HG03097 (cell line): ENCODE measurements at regions not wholly inside any gene's neighbourhood (a gene's known extent, or its start where the extent isn't known, plus 50 kb on each side); places are given as distances from the start of the nearest gene placed in this dataset.
"Not testable (repeated sequence)": the region's sequence is repeated elsewhere in the genome, so short reads cannot be mapped to it uniquely, and the experiment has no call there.

Source experiments
- ATAC-seq: cut with Tn5 transposase; IDR thresholded peaks from one replicate; pipeline ENCODE4 v1.9.1; 2021; ENCODE audit not compliant: unreplicated experiment, low FRiP score

DNA sequence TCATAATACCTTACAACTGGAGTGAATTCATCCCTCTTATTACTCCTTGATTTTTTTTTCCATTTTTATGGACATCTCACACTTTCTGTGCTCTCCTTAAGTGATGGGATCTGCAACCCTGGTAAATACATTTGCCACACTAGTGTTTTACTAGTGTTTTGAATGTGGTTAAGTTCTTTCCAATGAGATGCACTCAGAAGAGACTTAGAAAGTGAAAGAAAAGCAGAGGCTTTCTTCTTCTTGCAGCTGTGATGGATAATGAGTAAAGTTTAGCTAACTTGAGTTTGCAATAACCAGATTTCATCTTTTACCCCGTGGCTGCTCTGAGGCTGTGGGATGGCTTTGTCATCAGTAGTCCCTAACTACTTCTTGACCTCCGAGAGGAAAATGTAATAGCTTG, 1248.4 kb downstream of the NSUN3 start:
- ATAC-seq, result no peak

DNA sequence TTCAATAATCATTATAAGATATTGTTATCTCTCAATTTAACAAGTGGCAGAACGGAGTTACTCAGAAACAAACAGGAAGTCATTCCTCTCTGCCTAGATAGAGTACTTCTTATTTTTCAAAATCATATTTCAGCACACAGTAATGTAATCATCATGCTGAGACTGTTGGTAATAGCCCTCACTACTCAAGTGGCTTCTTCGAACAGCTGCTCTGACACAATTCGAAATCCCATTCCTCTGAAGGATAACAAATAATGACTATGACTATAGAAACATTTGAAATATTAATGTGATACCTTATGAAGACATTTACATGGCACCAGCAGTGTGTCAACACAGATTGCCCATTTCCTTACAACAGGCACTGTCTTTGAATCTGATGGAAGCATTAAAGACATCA, 1249.8 kb downstream of the NSUN3 start:
- ATAC-seq, result no peak

DNA sequence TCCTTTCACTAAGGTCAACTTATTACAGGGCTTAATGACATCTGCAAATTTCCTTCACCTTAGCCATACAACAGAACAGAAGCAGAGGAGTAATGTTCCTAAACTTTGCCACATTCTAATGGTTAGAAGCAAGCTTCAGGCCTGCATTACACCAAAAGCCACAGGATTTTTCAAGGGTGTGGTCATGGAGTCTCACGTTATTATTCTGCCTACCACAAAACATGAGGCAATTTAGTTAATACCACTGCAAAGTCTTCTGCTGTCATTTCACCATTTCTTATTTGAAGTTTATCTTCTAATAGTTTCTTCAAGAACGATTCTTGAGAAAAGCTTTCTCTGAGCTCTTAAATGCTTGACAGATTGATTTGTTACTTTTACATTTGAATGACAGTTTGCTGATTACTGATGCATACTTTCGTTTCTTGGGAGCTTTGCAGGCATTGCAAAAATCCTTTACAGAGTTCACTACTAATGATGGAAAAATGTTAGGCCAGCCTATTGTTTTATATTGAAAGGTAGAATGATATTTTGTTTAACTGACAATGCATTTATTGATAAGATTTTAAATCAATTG, 1257.1 kb downstream of the NSUN3 start:
- ATAC-seq, result no peak

DNA sequence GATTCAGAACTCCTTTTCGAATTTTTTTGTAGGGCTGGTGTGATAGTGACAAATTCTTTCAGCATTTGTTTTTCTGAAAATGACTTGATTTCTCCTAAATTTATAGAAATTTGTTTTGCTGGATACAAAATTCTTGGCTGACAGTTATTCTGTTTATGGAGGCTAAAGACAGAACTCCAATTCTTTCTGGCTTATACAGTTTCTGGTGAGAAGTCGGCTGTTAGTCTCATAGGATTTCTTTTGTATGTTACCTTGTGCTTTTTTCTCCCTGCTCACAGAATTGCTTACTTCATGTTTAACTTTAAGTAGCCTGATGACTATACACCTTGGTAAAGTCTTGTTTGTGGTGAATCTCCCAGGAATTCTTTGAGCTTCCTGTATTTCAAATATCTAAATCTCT, 1264.6 kb downstream of the NSUN3 start:
- ATAC-seq, result no peak

DNA sequence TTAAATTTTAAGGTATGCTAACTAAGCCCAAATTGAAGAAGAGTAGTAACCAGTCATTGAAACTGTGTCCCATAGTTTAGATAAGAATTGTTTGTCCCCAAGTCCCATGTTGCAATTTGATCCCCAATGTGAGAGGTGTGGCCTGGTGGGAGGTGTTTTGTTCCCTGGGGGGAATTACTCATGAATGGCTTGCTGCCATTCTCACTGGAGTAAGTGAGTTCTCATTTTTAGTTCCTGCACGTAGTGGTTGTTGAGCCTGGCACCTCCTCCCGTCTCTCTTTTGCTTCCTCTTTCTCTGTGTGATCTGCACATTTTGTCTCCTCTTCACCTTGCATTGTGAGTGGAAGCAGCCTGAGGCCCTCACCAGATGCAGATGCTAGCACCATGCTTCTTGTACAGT, 1271.0 kb downstream of the NSUN3 start:
- ATAC-seq, result no peak

DNA sequence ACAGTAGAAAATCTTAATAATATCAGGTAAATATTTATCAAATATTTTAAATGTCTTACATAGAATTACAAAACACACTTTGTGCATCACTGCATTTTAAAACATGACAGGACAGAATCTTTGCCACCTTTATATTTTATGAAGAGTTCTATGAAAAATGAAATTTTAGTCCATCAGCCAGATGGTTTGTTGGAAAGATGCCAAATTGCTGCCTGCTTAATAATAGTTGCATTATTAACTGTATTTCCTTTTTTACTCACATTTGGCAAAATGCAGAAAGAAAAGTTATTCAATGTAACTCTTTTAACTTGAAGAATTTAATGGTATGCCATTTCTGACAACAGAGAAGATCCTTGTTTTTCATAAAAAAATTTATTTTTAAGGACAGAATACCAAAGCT, 1271.6 kb downstream of the NSUN3 start:
- no peak for ATAC-seq

DNA sequence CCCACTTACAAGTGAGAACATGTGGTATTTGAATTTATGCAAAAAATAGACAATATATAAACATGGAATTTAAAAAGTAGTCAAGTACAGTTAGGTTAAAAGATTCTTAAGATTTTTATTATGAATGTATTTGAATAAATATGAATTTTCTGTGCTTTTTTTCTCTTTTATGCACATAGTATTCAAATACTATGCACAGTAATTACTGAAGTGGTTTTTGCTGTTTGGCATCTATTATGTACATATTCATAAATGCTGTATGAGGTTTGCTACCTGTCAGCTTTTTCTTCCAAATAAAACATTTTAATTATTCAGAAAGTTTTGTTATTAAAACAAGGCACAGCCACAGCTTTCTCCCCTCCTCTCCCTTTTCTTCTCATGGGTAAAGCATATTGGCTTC, 1272.7 kb downstream of the NSUN3 start:
- ATAC-seq, result no peak

DNA sequence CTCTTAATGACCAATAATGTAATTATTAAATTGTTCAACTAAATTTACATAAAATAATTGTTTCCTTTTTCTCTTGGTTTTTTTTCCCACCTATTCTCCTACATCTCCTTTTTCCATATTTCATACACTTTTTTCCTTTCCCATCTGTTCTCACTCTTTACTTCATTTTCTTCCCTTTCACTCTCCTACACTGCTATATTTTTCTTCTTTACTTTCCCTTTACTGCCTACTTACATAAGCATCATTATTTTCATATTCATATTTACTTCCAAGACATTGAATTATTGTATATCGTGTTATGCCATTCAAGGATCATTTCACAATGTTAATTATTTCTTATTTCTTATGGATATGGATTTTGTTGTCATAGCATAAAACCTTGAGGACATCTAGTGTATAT, 1275.6 kb downstream of the NSUN3 start:
- ATAC-seq, result no peak

DNA sequence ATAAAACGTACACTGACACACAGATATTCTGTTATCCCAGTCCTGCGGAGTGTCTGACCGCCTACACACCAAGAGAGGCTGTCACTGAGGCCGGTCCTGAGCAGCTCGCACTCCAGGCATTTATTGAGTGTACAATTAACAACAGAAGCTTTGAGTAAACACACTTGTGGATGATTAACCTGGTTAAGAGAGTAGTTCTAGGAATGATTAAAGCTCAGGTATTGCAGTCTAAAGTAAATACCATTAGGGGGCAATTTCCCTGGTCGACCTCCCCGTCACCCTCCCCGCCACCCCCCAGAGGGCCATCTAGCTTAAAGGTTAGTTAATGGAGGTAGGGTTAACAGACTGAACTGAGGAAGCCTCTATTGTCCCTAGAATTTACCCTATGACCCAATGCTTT, 1278.5 kb downstream of the NSUN3 start:
- no peak for ATAC-seq

DNA sequence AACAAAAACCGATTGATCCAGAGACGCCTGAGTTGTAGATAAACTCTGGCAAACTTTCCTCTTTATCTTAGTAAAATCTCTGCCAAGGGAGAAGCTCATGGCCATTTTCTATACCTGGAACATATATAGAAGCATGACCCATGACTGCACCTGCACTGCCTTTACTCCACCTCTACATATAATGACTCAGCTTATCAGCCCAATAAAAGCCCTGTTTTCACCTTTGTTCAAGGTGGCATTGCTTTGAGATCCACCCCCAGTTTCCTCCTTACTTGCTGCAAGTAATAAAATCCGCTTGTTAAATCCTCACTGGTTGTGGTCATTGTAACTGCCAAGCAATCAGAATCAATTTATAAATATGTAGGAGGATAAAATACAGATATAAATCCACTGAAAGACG, 1280.4 kb downstream of the NSUN3 start:
- ATAC-seq, result no peak

DNA sequence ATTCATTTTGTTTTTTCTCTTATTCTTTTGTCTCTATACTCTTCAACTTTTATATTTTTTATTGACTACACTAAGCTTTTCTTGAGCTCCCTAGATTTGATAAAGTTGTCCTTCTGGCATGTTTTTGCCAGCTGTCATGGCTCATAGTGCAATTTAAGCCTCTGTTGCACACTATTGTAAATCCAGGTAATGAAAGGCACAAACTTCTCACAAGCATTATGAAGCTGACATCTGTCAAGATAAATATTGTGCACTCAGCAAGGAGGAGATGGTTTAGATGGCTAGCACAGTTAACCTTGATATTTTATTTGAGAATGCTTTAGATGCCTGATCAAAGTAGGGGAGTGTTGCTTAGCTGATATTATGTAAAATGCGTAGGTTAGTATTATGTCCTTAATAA, 1280.9 kb downstream of the NSUN3 start:
- ATAC-seq, result no peak

DNA sequence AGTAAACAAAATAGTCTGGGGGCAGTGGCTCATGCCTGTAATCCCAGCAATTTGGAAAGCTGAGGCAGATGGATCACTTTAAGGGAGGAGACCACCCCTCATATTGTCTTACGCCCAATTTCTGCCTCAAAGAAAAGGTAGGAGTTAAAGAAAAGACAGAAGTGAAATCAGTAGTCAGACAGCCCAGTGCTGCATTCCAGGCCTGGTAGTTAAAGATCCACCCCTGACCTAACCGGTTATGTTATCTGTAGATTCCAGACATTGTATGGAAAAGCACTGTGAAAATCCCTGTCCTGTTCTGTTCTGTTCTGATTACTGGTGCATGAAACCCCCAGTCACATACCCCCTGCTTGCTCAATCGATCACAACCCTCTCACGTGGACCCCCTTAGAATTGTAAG, 1285.1 kb downstream of the NSUN3 start:
- ATAC-seq, result not testable (repeated sequence)

DNA sequence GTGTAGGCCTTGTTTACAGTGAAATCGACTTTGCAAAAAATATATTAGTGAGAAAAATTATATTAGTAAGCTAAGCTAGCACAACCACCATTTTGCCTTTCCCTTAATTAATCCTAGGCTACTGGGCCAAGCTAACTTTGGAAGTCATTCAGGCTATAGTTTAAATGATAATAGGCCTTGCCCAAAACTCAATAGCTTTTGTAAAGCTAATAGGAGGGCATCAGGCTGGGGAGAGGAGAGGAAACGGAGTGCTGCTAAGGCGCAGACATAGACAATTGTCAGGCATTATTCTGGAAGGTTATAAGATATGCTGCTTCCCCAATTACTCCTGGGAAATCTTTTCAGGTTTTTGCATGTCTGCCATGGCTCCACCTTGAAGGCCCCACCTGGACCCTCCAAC, 1286.0 kb downstream of the NSUN3 start:
- ATAC-seq, result no peak

DNA sequence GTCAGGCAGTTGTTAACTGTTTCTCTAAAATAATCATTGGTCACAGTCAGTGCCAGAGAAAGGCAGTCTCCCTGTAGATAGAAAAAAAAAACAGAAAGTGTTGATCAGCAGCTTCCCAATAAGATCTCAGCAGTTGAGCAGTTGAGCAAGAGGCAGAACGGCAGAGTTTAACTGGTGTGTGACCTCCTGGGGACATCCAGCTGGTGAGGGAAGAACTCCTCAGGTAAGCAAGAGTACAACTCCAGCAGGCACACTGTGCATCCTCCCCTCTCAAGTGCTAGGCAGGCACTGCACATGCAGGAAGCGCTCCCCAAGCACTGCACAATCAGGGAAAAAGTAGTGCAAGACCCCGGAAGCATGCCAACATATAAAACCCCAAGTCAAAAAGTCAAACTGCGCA, 1287.2 kb downstream of the NSUN3 start:
- no peak for ATAC-seq

DNA sequence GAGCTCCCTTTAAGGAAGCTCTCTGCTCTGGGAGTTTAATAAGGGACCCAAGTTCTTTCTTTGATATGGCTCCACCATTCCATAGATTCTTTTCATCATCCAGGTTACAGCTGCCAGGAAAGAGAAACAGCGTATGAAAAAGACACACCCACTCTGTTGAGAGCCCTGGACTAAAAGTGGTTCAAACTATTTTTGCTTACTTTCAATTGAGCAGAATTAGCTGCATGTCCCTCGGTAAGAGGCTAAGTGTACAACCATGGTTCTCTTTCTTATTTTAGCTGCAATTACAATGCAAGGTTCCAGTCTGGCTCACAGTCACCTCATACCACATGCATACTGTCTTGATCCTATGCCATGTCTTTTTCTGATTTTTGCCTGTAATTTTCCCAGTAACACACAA, 1288.3 kb downstream of the NSUN3 start:
- no peak for ATAC-seq

DNA sequence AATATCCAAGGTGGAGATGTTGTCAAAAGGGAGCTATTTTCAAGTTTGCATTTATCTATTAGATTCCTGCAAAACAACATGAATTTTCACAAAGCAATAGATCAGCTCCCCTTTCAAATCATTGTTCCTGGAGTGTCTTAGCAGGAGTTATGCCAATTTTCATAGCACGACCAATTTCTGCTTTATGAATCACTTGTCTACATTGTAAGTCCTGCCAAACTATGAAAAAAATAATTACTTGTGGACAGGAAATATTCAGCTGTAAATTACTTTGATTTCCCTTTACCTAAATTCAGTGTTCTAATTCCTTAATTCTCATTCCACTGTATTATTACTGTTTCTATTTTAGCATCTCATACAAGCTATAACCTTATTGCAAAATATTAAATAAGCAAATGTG, 1289.6 kb downstream of the NSUN3 start:
- ATAC-seq, result no peak

DNA sequence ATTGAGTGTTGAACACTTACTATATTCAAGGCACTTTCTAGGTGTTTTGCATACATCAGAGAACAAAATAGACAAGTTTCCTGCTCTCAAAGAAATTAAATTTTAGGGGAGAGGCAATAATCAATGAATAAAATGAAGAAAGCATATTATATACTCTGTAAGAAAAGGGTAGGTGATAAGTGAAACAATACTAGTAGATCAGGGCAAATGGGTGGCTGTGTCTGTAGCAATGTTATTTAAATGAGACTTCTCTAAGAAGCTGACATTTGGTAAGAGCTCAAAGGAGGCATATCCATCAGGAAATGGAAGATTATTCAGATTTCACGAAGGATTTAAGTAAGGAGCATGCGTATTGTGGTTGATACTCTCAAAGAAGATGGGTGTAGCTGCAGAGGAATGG, 1291.6 kb downstream of the NSUN3 start:
- ATAC-seq, result no peak

DNA sequence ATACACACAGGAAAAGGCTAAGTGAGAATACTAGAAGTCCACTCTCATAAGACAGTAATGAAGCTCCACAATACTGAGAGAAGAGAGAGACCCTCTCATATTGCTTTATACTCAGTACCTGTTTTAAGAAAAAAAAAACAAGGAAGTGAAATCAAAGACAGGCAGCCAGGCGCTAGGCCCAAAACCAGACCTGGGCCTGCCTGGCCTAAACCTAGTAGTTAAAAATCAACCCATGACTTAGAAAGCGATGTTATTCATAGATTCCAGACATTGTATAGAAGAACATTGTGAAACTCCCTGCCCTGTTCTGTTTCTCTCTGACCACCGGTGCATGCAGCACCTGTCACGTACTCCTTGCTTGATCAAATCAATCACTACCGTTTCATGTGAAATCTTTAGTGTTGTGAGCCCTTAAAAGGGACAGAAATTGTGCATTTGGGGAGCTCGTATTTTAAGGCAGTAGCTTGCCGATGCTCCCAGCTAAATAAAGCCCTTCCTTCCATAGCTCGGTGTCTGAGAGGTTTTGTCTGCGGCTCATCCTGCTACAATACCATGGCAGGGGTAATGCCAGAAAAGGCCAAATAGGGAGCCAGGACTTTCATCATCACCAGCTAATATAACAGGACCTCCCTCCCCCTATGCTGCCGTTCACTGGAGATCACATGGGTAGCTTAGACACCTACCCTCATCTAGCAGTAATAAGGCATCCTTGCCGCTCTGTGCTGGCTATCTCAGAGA, 1294.1 kb downstream of the NSUN3 start:
- no peak for ATAC-seq

DNA sequence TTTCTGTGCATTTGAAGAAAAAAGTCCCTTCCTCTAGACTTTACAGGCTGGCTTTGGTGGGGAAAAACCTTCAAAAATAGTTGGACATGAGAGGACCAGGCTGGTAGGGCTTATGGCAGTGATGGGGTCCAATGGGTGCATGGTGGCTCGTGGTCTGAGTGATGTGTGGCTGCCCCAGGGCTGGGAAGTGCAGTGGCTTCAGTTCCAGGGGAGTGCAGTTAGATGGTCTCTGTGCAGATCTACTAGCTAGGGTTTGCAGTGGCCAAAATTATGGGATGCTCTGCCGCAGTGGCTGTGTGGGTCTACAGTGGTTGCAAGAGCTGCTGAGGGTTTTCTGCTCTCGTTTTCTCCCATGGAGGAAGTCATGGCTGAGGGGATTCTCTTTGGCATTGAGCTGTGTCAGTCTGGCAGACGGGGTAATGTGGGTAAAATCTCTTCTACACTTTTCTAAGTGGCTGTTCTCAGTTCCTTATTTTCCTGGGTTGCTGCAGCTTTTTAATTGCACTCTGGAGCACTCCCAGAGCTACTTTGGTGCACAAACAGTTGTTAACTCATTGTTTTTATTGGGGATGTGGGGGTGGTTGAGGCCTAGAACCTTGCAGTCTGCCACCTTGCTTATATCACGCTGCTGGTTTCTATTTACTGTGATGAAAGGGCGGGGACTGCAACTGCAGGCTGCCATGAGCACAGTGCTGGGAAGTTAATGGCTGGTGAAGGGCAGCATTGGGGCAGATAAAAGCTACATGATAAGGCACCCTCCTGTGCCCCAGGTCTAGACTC, 1324.6 kb downstream of the NSUN3 start:
- peak; percentile 59 for ATAC-seq

DNA sequence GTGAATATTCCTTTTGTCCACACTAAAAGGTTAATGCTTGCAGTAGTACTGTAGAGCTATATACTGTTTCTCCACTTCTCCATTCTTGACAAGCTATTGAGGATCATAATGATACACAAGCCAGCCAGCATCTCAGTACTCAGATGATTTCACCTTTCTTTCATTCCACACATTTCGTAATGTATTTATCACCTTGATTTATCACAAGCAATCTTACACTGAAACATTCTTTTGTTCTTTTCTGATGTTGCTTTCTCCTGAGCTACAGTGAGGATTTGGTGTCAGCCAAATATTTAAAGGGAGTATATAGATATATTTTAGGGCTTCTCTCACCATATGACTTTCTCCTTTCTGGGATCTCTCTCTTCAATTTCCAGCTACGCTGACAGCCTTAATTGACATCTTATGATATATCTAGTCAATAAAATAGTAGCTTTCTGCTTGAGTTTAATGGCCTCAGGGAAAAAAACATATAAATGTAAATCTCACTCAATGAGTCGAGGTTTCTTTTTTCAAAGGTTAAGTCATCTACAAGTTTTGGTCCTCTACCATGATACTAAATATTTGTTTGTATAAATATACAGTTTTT, 1327.0 kb downstream of the NSUN3 start:
- ATAC-seq, result no peak

DNA sequence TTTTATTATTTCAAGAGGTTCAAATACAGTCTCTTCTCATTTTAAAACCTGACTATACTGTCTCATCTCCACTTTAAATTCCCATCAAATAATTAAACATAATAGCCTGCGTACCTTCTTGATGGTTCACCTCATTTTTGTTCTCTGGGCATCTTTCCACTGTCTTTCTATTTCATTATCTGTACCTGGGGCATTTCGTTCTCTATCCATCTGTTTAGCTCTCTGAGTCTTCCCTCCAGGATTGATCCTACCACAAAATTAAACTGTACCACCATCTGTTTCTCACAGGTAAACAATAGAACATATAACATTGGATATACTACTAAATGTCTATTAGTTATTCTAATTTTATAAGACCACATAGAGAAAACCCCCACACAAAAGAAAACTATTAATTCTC, 1331.4 kb downstream of the NSUN3 start:
- no peak for ATAC-seq

DNA sequence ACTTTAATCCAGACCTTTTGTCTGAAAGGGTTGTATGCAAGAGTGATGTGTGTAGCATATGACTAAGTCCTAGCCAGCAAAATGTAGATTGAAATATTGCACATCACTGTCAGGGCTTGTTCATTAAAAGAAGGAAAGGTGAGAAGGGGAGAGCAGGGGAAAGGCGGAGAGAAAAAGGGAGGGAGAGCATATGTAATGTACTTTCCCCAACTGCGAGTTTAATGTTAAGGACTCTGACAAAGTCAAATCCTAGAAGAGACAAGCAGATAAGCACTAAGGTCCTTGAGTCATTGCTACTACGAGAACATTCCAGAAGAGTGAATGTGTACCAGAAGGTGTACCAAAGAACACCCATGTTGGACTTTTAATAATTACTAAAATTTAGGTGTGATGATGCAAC, 1336.7 kb downstream of the NSUN3 start:
- ATAC-seq, result no peak
